IPS DF 4.7 (cell line): ENCODE measurements at regions not wholly inside any gene's neighbourhood (a gene's known extent, or its start where the extent isn't known, plus 50 kb on each side); places are given as distances from the start of the nearest gene placed in this dataset.

Experiments
- DNase-seq: peaks from one replicate; pipeline ENCODE4 v3.0.0-alpha.2; 2013; ENCODE audit warnings: low spot score; ENCODE audit errors: extremely low read depth

DNA sequence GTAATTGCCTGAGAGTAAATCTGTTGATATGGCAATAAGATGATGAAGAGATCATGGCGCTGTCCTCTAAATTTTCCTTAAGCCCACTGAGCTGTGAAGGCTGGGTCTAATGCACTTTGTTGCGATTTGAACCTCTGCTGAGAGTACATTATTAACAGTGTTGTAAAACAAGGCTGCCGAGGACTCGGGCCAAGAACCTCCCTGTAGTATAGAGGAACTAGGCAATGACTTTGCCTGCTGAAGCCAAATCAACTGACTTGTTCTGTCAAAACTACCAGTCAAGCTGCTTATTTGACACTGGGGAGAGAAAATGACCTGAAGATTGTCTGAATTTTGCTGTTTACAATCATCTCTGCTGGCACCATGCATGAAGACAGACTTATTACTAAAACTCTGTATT lies 1154.7 kb downstream of the DTWD2 start:
- DNase-seq = no peak

DNA sequence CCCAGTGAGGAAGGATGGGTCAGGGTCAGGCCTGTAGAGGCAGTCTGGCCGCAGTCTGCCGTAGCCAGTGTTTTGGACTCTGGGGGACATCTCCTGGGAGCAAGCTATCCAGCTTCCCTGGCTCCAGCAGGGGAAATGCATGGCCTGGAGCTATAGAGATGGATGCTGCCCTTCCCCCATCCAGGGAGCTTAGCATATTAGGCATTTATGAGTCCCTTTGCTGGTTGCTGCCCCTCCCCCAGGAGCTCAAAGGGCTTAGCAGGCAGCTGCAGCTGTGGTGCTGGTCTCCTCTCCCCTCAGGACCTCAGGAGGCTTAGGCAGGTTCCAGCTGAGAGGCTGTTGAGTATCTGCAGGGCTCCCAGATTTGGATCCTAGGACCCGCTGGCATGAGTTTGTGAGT lies 1158.7 kb downstream of the DTWD2 start:
- no peak for DNase-seq

DNA sequence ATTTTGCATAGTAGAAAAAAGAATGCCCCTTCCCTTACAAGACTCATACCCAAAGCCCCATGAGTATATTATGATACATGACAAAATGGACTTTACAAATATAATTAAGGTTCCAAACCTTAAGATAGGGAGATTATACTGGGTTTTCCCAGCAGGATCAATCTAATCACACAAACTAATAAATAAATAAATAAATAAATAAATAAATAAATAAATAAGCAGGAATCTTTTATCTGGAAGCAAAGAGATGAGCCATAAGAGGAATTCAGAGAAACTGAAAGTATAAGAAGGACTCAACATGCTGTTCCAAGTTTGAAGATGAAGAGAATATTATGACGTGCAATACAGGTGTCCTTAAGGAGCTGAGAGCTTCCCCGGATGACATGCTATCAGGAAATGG lies 1174.5 kb downstream of the DTWD2 start:
- DNase-seq = no peak

DNA sequence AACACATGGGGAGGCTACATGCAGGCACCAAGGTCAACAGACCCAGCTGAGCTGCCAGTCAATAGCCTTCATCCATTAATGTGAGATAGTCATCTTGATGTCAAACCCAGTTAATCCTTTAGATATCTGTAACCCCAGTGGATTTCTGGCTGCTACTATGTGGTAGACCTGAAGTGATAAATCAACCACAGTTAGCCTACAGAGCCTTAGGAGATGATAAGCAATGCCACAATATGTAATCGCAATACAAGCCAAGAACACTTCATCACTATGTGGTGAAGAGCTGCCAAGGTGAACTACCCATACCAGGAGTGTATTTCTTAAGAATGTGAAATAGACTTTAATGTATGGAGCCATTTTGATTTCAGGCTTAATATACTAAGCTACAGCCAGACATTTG lies 1175.5 kb downstream of the DTWD2 start:
- DNase-seq = no peak

DNA sequence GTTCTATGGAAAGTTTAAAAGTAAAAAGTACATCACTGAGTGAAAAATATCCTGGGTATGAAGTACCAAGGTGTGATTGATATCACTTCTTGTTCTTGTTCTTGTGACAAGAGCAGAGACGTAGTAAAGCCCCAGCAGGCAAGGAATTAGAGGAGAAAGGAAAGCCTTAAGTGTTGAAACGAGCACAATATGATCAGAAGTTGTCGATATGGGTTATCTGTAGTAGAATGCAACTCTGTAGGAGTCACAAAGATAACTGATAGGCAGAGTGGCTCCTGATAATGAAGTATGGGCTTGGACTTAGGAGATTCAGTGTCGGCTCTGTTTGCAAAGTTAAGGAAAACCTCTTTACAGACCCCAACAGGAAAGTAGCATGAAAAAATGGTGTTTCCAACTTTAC lies 1179.1 kb downstream of the DTWD2 start:
- DNase-seq = no peak

DNA sequence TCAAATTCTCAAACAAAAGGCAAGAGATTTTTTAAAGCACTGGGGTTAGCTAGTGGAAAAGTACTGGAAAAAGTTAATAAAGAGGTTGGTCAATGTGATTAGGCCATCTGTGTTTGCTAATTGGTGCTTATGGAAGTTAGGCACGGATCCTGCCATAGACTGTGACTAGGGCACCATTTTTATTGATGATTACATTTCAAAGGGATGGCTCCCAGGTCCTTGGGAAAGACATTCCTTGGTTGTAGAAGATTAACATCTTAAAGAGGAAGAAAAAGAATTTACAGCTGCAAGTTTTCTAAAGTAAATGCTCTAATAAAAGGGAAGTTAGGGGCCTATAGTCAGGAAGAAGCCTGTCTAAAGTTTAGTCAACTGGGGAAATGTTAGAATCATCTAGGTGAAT lies 1183.3 kb downstream of the DTWD2 start:
- no peak for DNase-seq

DNA sequence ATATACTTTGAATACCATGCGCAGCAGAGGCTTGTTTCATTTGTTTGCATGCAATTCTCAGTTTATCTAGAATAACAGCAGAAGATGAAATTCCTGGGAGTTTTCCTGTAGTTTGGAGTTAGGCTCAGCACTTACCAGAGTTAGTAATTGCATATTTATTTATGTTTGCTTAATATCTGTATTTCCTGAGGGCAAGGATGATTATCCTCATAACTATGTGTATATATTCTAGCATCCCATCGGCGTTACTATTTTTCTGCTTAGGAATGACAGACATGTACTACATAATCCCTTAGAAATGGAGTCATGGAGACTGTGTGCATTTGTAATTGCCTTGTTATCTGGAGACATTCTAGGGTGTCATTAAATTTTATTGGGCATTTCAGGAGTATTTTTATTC lies 1184.8 kb downstream of the DTWD2 start:
- no peak for DNase-seq

DNA sequence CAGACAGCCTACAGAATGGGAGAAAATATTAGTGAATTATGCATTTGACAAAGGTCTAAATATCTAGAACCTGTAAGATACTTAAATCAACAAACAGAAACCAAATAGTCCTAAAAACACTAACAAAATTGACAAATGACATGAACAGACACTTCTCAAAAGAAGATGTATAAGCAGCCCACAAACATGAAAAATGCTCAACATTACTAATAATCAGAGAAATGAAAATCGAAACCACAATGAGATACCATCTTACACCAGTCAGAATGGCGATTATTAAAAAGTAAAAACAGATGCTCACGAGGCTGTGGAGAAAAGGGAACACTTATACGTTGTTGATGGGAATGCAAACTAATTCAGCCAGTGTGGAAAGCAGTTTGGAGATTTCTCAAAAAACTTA lies 1186.8 kb downstream of the DTWD2 start:
- DNase-seq = no peak

DNA sequence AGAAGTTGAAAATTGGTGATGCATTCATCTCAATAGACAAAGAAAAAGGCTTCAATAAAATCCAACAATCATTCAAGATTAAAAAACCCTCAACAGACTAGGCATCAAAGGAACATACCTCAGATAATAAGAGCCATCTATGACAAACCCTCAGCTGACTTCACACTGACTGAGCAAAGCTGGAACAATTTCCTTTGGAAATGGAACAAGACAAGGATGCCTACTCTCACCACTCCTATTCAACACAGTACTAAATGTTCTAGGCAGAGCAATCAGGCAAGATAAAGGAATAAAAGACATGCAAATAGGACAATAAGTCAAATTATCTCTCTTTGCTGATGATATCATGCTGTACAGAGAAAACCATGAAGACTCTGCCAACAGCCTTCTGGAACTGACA lies 1188.1 kb downstream of the DTWD2 start:
- DNase-seq = no peak

DNA sequence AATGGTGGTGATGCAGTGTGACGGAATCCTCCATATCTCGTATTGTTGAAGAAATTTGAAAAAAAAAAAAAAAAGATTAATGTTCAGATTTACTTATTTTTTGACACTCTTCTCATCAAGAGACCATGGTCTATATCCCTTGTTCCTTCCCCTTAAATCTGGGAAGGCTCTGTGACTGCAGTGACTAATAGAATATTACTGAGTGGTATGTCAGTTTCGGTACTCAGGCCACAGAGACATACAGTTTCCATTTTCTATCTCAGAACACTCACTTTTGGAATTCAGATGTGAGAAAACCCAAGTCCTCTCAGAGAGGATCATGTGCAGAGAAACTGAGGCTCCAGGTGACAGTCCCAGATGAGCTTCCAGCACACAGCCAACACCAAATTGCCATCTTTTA lies 1193.5 kb downstream of the DTWD2 start:
- DNase-seq = no peak

DNA sequence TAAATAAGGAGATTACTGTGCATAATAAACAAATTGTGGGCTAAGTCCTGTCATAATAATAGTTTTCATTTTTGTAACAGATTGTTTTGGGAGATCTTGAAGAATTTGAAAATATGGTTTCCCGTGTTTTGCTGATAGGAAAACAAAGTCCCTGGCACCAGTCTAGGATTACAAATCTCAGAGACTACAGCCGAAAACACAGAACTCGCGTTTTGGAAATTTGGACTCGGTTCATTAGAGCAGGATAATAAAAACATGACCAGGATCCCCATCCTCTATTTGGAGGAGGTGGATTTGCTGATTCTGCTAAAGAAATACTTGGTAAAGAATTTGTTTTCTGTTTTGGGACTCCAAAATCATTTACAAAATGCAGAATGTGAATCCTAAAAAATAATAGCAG lies 1194.4 kb downstream of the DTWD2 start:
- DNase-seq = no peak

DNA sequence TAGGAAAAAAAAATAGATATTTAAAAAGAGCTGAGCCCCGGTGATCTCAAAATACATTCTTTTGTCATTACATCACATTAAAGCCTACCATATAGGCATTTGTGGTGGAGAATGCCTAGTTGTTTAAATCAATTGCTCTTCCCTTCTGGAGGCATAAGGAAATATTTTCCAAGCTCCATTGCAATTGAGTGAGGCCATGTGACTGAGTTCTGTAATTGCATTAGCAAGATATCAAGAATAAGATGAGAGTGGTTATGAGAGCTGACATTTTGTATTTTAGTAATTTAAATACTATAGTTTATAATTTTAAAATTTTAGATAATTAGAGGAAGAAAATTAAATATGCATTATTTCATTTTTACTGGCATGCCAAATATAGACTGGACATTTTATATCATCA lies 1195.9 kb downstream of the DTWD2 start:
- DNase-seq = no peak

DNA sequence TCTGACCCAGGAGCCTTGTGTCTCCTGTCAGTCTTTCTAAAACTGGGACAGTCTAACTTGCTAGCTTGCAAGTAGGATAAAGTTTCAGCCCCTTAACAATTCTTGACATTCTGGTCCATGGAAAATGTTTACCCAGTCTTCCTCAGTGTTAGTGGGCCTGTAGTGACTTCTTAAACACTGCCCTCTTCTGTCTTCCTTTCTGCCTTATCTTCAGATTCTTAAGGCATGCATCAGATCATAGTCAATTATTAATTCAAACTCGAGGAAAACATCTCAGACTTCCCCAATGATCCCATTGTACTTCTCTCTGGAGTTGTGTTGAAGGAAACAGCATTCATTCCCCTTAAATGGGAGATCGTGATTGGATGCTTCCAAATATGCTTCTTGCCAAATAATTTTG lies 1199.8 kb downstream of the DTWD2 start:
- DNase-seq = no peak

DNA sequence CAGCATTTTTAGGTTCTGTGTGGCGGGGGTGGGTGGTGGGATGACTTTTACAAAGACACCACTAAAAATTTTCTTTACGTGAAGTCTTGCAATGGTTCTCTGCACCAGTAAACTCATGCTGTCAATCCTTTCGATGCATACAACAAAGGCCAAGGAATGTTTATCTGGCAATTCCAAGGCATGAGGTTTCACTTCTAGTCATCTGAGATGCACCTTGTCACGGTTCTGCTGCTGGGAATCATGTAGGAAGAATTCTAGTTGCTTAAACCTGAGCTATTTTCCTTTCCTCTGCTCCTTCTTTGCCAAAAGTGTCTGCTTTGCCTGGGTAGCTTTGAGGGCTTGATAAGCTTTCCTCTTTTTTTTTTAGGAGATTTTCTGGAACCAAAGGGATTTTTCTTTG lies 1204.5 kb upstream of the SEMA6A start:
- DNase-seq = no peak

DNA sequence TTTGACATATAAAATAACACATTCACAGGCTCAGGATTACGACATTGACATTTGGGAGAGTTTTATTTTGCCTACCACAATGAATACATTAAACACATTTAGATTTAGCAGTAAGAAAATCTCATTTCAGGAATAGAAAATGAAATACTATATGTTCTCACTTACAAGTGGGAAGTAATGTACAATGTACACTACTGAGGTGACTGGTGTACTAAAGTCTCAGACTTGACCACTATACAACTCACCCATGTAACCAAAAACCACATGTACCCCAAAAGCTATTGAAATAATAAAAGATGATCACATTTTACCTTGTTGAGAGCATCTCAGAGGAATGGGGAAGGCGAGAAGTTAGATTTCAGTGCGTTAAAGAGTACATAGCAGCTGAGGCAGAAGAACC lies 1202.4 kb upstream of the SEMA6A start:
- DNase-seq = no peak

DNA sequence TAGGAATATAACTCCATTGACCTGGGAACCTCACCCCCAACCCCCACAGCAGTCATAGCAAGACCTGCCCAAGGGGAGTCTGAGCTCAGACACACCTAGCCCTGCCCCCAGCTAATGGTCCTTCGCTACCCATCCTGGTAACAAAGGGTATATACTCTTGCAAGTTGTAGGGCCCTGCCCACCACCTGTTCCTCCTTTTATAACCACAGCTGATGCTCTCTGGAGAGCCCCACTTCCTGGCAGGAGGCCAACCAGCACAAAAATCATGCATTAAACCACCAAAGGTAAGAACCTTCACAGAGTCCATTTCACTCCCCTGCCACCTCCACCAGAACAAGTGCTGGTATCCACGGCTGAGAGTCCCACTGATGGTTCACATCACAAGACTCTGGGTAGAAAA lies 1195.3 kb upstream of the SEMA6A start:
- DNase-seq = no peak

DNA sequence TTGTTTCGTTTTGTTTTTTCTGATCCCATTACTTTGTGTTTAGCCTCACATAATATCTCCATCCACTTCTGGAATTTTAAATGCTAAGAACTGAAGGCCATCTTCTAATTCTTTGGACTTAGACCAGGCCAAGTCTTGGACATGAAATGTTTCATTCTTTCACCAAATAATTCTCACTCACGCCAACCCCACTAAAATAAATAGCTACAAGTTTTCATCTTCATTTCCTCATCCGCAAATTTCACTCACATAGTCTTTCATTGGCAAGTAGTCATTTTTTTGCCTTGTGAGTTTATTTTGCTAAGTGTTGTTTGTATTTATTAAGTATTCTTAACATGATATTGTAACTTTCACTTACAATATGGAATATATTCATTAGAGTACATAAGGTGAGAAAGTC lies 1188.6 kb upstream of the SEMA6A start:
- DNase-seq = no peak

DNA sequence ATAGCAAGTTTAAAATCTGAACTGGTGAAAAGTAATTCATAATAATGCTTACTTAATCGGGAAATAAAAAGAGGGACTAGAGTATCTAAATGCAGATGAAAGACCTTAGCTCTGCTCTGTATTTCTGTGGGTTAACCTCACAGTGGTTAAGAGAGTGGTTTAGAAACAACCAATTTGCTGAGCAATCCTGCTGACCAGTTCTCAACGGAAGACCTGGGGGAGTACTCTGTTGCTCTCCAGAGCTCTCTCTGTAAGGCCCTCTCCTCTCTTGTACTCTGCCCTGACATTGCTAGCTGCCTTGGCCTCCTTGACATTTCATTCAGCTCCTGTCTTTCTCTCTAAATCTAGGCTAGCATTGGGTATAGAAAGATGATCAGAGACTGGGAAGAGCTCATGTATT lies 1186.6 kb upstream of the SEMA6A start:
- no peak for DNase-seq

DNA sequence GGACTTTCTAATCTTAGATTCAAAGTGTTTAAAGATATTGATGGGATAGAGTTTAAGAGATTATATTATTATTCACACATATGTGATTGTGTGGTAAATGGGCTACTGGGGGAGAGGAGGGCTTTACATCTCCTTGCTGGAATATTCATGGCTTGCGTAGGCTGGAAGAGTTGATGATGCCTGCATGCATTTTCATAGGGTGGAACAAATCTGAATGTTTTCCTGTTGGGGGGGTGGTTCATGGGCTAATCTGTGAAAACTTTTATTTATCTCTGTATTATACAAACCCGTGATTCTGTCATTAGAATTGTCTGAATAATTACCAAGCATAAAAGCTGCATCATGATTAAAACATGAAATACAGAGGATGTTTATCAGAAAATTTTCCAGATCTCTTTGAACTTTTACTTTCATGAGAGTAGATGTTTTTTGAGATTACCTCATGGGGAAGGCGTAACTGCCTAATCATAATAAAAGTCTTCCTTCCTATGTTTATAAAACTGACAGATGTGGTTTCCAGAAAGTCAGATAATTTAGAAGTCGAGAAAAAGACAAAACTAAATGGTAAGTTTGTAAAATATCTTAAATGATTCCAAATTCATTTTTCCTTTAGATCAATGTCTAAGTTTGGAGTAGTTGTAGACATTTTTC lies 1185.4 kb upstream of the SEMA6A start:
- DNase-seq = no peak

DNA sequence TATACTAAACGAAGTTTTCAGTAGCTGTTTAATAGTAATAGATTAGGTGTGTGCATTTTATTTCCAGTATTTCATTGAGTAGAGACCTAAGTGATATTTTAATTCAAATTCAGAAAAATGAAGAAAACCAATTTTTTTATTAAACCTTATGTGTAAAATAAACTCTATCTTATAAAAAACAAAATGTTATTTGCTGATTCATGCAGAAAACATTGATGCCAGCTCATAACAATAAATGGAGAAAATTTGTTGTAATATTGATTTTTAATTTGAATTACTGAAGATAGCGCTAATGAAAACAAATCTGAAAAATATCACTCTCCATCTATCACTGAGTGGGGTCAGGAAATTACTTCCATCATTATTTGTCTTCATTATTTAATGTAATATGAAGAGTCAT lies 1177.8 kb upstream of the SEMA6A start:
- no peak for DNase-seq

DNA sequence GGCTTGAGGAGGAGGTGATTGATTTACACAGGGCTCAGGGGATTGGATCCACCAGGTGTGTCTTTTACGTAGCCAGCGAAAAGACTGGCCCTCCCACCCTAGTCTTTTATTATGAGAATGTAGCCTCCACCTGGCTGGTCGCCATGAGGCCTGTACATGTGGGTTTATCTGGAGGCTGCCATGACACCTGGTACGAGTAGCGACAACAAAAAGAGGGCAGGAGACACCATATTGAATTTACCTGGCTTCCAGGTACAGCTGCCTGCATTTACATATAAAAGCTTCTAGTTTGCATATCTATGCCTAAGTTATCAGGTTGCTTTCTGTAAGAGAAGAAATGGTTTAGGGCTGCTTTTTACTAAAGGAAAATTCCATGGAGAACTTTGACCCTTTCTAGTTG lies 1173.7 kb upstream of the SEMA6A start:
- DNase-seq = peak; percentile 30

DNA sequence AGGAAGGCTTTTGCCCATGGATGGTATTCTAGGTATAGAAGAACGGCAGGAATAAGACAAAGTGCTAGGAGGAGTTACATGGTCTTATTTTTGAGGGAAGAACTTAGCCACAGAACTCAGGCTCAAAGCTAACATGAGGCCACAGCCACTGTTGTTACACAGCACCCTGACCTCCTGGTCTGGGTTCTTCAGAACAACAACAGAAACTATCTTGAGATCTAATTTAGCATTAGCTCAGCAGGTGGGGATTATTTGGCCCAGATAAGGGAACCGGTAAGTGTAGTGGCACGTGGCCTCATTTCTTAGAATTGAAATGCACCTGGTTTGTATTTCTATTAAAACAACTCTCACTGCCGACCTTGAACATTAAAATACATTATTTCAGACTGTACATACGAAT lies 1168.7 kb upstream of the SEMA6A start:
- no peak for DNase-seq

DNA sequence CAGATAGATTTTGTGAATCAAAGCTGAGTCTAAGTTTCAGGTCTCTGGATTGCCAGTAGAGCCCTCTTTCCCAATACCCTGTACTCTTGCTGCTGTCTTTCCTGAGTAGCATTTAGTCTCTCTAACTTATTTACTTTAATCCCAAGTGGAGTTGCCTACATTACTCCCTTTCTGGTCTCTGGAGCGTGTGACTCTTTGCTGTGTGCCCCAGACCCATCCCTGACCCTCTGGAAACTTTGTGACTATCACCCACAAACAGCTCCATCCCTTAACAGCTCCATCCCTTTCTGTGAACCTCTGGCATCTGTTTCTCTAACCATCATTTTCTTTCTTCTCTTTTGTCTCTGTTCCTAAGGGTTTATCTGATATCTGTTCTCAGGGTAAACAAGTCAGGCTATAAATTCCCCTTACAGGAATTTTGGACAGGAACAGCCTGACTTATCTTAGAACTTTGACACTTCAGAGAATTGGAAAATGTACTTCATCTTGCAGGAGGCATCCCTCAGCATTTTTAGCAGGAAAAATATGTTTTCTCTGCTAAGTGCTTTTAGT lies 1167.1 kb upstream of the SEMA6A start:
- DNase-seq = no peak

DNA sequence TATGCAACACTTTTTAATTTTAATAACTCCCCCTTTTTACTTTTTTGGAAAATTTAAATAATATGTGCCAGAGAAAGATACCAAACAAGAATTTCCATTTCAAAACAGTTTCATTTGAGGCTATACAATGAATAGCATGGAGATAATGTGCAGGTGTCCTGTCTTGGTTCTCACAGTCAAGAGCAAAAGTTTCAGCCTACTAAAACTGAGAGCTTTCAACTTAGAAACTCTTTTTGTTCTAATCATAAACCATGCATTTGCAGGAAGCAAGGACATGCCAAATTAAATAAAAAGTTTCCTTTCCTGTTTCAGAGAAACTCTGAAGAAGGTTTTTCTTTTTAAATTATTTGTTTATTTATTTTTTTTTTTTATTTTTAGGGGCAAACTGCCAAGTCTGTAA lies 1165.6 kb upstream of the SEMA6A start:
- no peak for DNase-seq
